ENCODE measurements at regions not wholly inside any gene's neighbourhood (a gene's known extent, or its start where the extent isn't known, plus 50 kb on each side); places are given as distances from the start of the nearest gene placed in this dataset.

DNA sequence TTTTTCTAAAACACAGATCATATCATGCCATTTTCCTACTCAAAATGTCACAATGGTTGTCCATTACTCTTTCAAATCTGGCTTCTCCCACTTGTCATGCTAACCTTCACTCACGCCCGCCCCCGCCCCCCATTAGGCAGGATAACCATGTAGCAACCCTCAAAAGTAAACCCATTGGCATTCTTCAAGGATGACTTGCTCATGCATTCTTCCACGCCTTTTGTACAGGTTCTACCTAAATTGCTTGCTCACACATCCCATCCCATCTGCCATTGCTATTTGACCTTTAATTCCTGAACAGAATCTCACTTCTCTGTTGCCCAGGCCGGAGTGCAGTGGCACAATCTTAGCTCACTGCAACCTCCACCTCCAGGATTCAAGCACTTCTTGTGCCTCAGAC is 389.3 kb downstream of the MCTP2 start:
- no peak for TF ChIP-seq POLR2AphosphoS5 (IDR thresholded peaks at IDR 0.05)
- TF ChIP-seq, protein P1, sequence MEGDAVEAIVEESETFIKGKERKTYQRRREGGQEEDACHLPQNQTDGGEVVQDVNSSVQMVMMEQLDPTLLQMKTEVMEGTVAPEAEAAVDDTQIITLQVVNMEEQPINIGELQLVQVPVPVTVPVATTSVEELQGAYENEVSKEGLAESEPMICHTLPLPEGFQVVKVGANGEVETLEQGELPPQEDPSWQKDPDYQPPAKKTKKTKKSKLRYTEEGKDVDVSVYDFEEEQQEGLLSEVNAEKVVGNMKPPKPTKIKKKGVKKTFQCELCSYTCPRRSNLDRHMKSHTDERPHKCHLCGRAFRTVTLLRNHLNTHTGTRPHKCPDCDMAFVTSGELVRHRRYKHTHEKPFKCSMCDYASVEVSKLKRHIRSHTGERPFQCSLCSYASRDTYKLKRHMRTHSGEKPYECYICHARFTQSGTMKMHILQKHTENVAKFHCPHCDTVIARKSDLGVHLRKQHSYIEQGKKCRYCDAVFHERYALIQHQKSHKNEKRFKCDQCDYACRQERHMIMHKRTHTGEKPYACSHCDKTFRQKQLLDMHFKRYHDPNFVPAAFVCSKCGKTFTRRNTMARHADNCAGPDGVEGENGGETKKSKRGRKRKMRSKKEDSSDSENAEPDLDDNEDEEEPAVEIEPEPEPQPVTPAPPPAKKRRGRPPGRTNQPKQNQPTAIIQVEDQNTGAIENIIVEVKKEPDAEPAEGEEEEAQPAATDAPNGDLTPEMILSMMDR (IDR thresholded peaks at IDR 0.05), result no peak
